Peyer's patch (tissue), 4 donors: ENCODE measurements at regions not wholly inside any gene's neighbourhood (a gene's known extent, or its start where the extent isn't known, plus 50 kb on each side); places are given as distances from the start of the nearest gene placed in this dataset.

Experiments
- CTCF ChIP-seq, 6 experiments: fragments of 450-650 bp in 4 of 6; fragments of 200-600 bp in 2 of 6; sonication (generic) in 1 of 6; IDR thresholded peaks; one replicate each; pipeline ENCODE4 v1.5.1; 2017 to 2019; ENCODE audit warnings: antibody characterized with exemption in 6 of 6, mild to moderate bottlenecking in 3 of 6, moderate library complexity in 1 of 6
- POLR2A ChIP-seq, 2 donors: fragments of 450-650 bp; IDR thresholded peaks; one replicate each; pipeline ENCODE4 v1.5.1; 2017; ENCODE audit warnings: antibody characterized with exemption in 2 of 2, mild to moderate bottlenecking in 2 of 2, moderate library complexity in 2 of 2

- TF ChIP-seq CTCF (IDR thresholded peaks at IDR 0.05) (no peak), POLR2A (IDR thresholded peaks at IDR 0.05) (no peak)
Observed at GRCh38 chr10:109104806-109105205, 818.5 kb downstream of the XPNPEP1 start.
